ENCODE measurements at regions not wholly inside any gene's neighbourhood (a gene's known extent, or its start where the extent isn't known, plus 50 kb on each side); places are given as distances from the start of the nearest gene placed in this dataset.

DNA sequence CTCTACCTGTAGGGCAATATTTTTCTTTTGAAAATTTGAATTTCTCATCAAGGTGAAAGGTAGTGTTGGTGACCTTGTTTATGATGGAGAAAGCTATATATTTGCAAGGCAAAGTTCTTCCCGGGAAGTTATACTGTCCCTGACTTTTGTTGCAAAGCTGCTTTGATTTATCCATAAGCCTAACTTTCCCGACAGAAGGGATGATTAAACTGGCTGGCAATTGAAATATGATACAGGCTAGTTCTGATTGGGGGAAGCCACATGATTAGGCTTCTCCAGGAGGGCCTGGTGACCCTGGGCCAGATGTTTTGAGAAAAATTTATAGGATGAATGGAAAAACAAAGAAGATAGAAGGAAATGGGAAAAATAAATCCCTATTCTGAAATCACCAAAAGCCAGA lies 215.5 kb downstream of the ACTR3B start:
- no peak for TF ChIP-seq POLR2A (IDR thresholded peaks at IDR 0.05)
- TF ChIP-seq, protein P1, sequence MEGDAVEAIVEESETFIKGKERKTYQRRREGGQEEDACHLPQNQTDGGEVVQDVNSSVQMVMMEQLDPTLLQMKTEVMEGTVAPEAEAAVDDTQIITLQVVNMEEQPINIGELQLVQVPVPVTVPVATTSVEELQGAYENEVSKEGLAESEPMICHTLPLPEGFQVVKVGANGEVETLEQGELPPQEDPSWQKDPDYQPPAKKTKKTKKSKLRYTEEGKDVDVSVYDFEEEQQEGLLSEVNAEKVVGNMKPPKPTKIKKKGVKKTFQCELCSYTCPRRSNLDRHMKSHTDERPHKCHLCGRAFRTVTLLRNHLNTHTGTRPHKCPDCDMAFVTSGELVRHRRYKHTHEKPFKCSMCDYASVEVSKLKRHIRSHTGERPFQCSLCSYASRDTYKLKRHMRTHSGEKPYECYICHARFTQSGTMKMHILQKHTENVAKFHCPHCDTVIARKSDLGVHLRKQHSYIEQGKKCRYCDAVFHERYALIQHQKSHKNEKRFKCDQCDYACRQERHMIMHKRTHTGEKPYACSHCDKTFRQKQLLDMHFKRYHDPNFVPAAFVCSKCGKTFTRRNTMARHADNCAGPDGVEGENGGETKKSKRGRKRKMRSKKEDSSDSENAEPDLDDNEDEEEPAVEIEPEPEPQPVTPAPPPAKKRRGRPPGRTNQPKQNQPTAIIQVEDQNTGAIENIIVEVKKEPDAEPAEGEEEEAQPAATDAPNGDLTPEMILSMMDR (IDR thresholded peaks at IDR 0.05), result no peak

Data from prostate gland (tissue), 2 donors.